HEK293 (cell line): ENCODE measurements at regions not wholly inside any gene's neighbourhood (a gene's known extent, or its start where the extent isn't known, plus 50 kb on each side); places are given as distances from the start of the nearest gene placed in this dataset.

Source experiments
- CTCF ChIA-PET: fragments of 350-600 bp; formaldehyde crosslinking; extraction: SDS; loops from one replicate; lab custom pipeline; 2021; ENCODE audit warnings: antibody characterized with exemption; lab: Yijun Ruan, JAX
- POLR2A ChIA-PET: fragments of 300-600 bp; formaldehyde crosslinking; extraction: SDS; loops from one replicate; lab custom pipeline; 2020; ENCODE audit warnings: antibody characterized with exemption, inconsistent platforms; lab: Yijun Ruan, JAX
- H3K27ac ChIP-seq: fragments of 200-500 bp; sonication (Bioruptor generic); 2 replicates; pipeline ENCODE4 v1.5.1; 2014; ENCODE audit warnings: low read depth, low read length, control low read depth, inconsistent platforms; ENCODE audit errors: extremely low read depth
- H3K36me3 ChIP-seq, 2 experiments: fragments of 200-500 bp in 1 of 2; sonication (Bioruptor generic) in 1 of 2; 1 replicate in 1 of 2; 2 replicates in 1 of 2; pipeline ENCODE4 v1.5.1; 2014 to 2017; ENCODE audit warnings: inconsistent platforms in 2 of 2, low read length in 2 of 2; ENCODE audit not compliant: control insufficient read depth in 2 of 2, insufficient read depth in 1 of 2
- H3K4me1 ChIP-seq: fragments of 200-500 bp; sonication (Bioruptor generic); 2 replicates; pipeline ENCODE4 v1.5.1; 2014; ENCODE audit warnings: mild to moderate bottlenecking, low read length, inconsistent platforms; ENCODE audit not compliant: control insufficient read depth, insufficient read depth
- H3K4me3 ChIP-seq: 2 replicates; pipeline ENCODE4 v1.5.1; 2011; ENCODE audit warnings: low read depth, mild to moderate bottlenecking, control low read depth, low read length, moderate library complexity
- H3K9me3 ChIP-seq: fragments of 200-500 bp; sonication (Bioruptor generic); 2 replicates; pipeline ENCODE4 v1.5.1; 2014; ENCODE audit warnings: low read depth, low read length, inconsistent platforms; ENCODE audit not compliant: control insufficient read depth, insufficient read depth
- ATF2 ChIP-seq: fragments of 450-650 bp; formaldehyde crosslinking; IDR thresholded peaks from 2 replicates; pipeline ENCODE4 v1.5.1; 2016; ENCODE audit warnings: missing biosample characterization, missing genetic modification characterization, low read depth
- ELK4 ChIP-seq: IDR thresholded peaks from 2 replicates; pipeline ENCODE4 v1.6.1; 2011; ENCODE audit warnings: mild to moderate bottlenecking, low read depth, low read length, borderline replicate concordance
- REPIN1 ChIP-seq: fragments of 450-650 bp; formaldehyde crosslinking; IDR thresholded peaks from 2 replicates; pipeline ENCODE4 v1.5.1; 2017; ENCODE audit warnings: missing biosample characterization, missing genetic modification characterization, low read depth
- ZBTB11 ChIP-seq: fragments of 450-650 bp; formaldehyde crosslinking; conservative IDR thresholded peaks from 2 replicates; pipeline ENCODE4 v1.5.1; 2016; ENCODE audit warnings: low read depth, missing biosample characterization, missing genetic modification characterization
- ZBTB20 ChIP-seq: fragments of 450-650 bp; formaldehyde crosslinking; IDR thresholded peaks from 2 replicates; pipeline ENCODE4 v1.5.1; 2016; ENCODE audit warnings: missing biosample characterization, missing genetic modification characterization
- ZNF146 ChIP-seq: fragments of 450-650 bp; formaldehyde crosslinking; IDR thresholded peaks from 2 replicates; pipeline ENCODE4 v1.5.1; 2016; ENCODE audit warnings: missing biosample characterization, missing genetic modification characterization
- ZNF148 ChIP-seq: fragments of 450-650 bp; formaldehyde crosslinking; IDR thresholded peaks from 2 replicates; pipeline ENCODE4 v1.5.0; 2017; ENCODE audit warnings: missing biosample characterization, missing genetic modification characterization, borderline replicate concordance
- ZNF155 ChIP-seq: fragments of 450-650 bp; formaldehyde crosslinking; IDR thresholded peaks from 2 replicates; pipeline ENCODE4 v1.5.1; 2016; ENCODE audit warnings: missing biosample characterization, missing genetic modification characterization
- ZNF274 ChIP-seq, 2 experiments: fragments of 200-500 bp in 1 of 2; fragments of 450-650 bp in 1 of 2; sonication (Bioruptor generic) in 1 of 2; formaldehyde crosslinking in 1 of 2; IDR thresholded peaks; 2 replicates each; pipeline versions ENCODE4 v1.5.1 to v1.6.1; 2014 to 2016; ENCODE audit warnings: borderline replicate concordance in 1 of 2, inconsistent platforms in 1 of 2, low read length in 1 of 2, missing biosample characterization in 1 of 2, missing genetic modification characterization in 1 of 2
- ZNF341 ChIP-seq: fragments of 450-650 bp; formaldehyde crosslinking; IDR thresholded peaks from 2 replicates; pipeline ENCODE4; 2016; ENCODE audit warnings: low read depth, missing biosample characterization, missing genetic modification characterization
- ZNF354C ChIP-seq: fragments of 450-650 bp; formaldehyde crosslinking; IDR thresholded peaks from 2 replicates; pipeline ENCODE4 v1.5.1; 2016; ENCODE audit warnings: missing biosample characterization, missing genetic modification characterization, low read depth, borderline replicate concordance
- ZNF398 ChIP-seq: fragments of 450-650 bp; formaldehyde crosslinking; IDR thresholded peaks from 2 replicates; pipeline ENCODE4 v1.5.1; 2017; ENCODE audit warnings: missing biosample characterization, missing genetic modification characterization
- ZNF600 ChIP-seq: fragments of 450-650 bp; formaldehyde crosslinking; IDR thresholded peaks from 2 replicates; pipeline ENCODE4 v1.5.1; 2016; ENCODE audit warnings: missing biosample characterization, missing genetic modification characterization
- ZNF639 ChIP-seq: fragments of 450-650 bp; formaldehyde crosslinking; IDR thresholded peaks from 2 replicates; pipeline ENCODE4 v1.5.1; 2016; ENCODE audit warnings: missing biosample characterization, missing genetic modification characterization

GRCh38 chr5:125766706-125767105 is 656.5 kb upstream of the GRAMD2B start:
- CTCF ChIA-PET: no interaction called here
- H3K27ac ChIP-seq: no peak overlapping the region
- no peaks in the 10 kb centered on the region for H3K9me3 ChIP-seq
- H3K4me1 ChIP-seq: no peaks in the 10 kb centered on the region
- TF ChIP-seq ZNF148 (tag by site-specific recombination) (no peak), ZBTB11 (tag by site-specific recombination) (no peak), ELK4 (no peak), ZNF341 (tag by site-specific recombination) (no peak), REPIN1 (tag by site-specific recombination) (no peak), ZNF155 (tag by site-specific recombination) (no peak), ZNF354C (no peak), ZNF146 (no peak), ZNF274 (IDR thresholded peaks at IDR 0.05; ENCODE audit: low read length) (no peak), ZNF274 (tag by site-specific recombination; IDR thresholded peaks at IDR 0.05; ENCODE audit: borderline replicate concordance) (no peak), ZNF639 (tag by site-specific recombination) (no peak), ZNF600 (no peak), ZNF398 (tag by site-specific recombination) (no peak), ZBTB20 (no peak), ATF2 (tag by site-specific recombination) (no peak)
- TF ChIP-seq, all 188 proteins: peak for 0
- POLR2A ChIA-PET: no interaction called here
- Histone ChIP-seq H3K36me3 (no peaks in the 10 kb centered on the region), H3K4me3 (no peak overlapping the region)
